ENCODE measurements at regions not wholly inside any gene's neighbourhood (a gene's known extent, or its start where the extent isn't known, plus 50 kb on each side); places are given as distances from the start of the nearest gene placed in this dataset.

- 62 to 69% methylated on average over 6 of the region's 6 CpGs for WGBS, 2 donors
- Histone ChIP-seq H3K36me3 (no peaks in the 10 kb centered on the region), H3K27me3 (no peaks in the 10 kb centered on the region), H3K27ac (no peak overlapping the region), H3K4me1 (no peaks in the 10 kb centered on the region), H3K4me3 (no peak overlapping the region), H3K9me3 (no peaks in the 10 kb centered on the region)
- no peak for TF ChIP-seq CTCF (IDR thresholded peaks at IDR 0.05)
- ATAC-seq (no peak), DNase-seq (no peak), FAIRE-seq (no peak)
- intact Hi-C loops (cut with DNase I): no loop called here
Observed at GRCh38 chr1:100614570-100614969, 76.6 kb downstream of the GPR88 start.

- WGBS, 2 donors: 77 to 85% methylated on average over 4 of the region's 4 CpGs
- H3K4me3 ChIP-seq: no peak overlapping the region
- H3K27me3 ChIP-seq: no peaks in the 10 kb centered on the region
- no peak for FAIRE-seq
- H3K9me3 ChIP-seq: no peaks in the 10 kb centered on the region
- intact Hi-C loops (cut with DNase I): no loop called here
- TF ChIP-seq CTCF (IDR thresholded peaks at IDR 0.05): no peak
- no peak for DNase-seq
- no peak overlapping the region for H3K27ac ChIP-seq
- no peaks in the 10 kb centered on the region for H3K4me1 ChIP-seq
- no peak for ATAC-seq
- H3K36me3 ChIP-seq: no peaks in the 10 kb centered on the region
Observed at GRCh38 chr1:100615686-100616085, 77.7 kb downstream of the GPR88 start.

DNA sequence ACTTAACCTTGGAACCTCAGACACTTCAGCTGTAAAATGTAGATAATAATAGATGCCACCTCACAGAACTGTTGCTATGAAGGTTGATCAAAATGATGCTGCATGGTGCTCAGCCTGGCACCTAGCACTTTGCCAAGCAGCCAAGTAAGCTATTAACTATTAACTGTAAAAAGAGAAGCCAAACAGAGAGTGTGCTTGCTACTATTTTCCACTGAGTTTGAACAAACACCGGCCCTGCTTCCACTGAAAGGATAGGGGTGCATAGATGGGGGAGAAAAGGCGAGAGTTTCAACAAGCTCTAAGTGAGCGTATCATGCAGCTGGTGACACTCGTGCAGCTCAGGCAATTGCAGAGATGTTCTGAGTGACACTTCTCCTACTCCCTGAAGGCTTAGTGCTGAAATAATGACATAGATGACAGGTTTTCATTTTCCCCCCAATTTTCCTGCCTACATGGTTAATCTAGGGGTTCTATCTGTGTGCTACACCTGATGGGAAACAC is 78.2 kb downstream of the GPR88 start:
- FAIRE-seq (no peak), DNase-seq (no peak), ATAC-seq (peak in 3 of 4 donors; percentile 50 to 72 (median 60))
- Histone ChIP-seq H3K4me1 (no peaks in the 10 kb centered on the region), H3K27me3 (no peaks in the 10 kb centered on the region), H3K27ac (no peak overlapping the region), H3K9me3 (no peaks in the 10 kb centered on the region), H3K36me3 (no peaks in the 10 kb centered on the region), H3K4me3 (no peak overlapping the region)
- no peak for TF ChIP-seq CTCF (IDR thresholded peaks at IDR 0.05)
- 32 to 40% methylated on average over 4 of the region's 4 CpGs for WGBS, 2 donors
- intact Hi-C loops (cut with DNase I): no loop called here

DNA sequence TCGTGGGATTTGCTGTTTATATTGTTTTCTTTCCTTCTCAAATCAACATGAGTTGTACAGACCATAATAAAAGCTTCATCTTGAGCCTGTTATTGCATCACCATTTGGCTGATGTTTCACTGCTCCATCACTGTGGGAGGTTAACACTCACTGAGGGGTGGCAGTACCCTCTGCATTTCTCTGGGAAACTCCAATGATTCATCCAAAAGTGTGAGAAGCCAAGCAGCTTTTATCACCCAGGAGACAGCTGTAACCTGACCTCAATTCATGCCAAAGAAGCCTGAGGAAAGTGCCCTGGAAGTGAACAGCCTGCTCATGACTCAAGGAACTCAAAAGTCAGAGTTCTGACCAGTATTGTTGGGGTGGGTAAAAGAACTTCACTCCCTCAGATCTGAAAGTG is 84.1 kb downstream of the GPR88 start:
- FAIRE-seq (no peak), DNase-seq (peak in 2 of 6 donors; percentile 25 to 64), ATAC-seq (peak; percentile 69 to 87 (median 82))
- Histone ChIP-seq H3K27ac (peak overlapping the region in 3 of 4 donors; percentile 28 to 65 (median 53)), H3K36me3 (no peaks in the 10 kb centered on the region), H3K4me1 (peaks cover 0 to 9% (median 7%) of the 10 kb centered on the region in 3 donors), H3K9me3 (no peaks in the 10 kb centered on the region), H3K27me3 (no peaks in the 10 kb centered on the region), H3K4me3 (no peak overlapping the region)
- 7 to 9% methylated on average over 1 of the region's 1 CpG for WGBS, 2 donors
- intact Hi-C loops (cut with DNase I): no loop called here
- TF ChIP-seq CTCF (IDR thresholded peaks at IDR 0.05): no peak

DNA sequence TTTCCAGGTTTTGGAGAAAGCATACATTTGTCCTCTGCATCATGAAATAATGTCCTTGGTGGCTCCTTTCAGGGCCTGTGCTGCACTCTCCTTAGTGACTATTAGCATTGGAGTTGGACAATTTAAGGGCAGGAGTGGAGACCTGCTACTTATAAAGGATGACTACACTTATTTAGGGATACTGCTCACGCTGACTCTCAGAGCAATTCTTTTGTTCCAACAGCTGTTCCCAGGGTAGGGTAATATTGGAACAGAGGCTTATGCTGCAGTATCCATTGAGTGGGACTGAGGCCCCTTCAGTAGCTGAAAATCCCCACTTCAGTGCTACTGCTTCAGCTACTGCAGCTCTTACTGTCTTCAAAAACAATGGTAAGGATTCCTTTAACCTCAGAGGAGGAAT is 84.6 kb downstream of the GPR88 start:
- Histone ChIP-seq H3K27me3 (no peaks in the 10 kb centered on the region), H3K27ac (peak overlapping the region in 3 of 4 donors; percentile 28 to 65 (median 53)), H3K4me3 (no peak overlapping the region), H3K4me1 (peaks cover 0 to 9% (median 7%) of the 10 kb centered on the region in 3 donors), H3K9me3 (no peaks in the 10 kb centered on the region), H3K36me3 (no peaks in the 10 kb centered on the region)
- intact Hi-C loops (cut with DNase I): no loop called here
- no peak for DNase-seq
- no peak for FAIRE-seq
- ATAC-seq: peak; percentile 6 to 21 (median 18)
- no peak for TF ChIP-seq CTCF (IDR thresholded peaks at IDR 0.05)
- 90 to 93% methylated on average over 1 of the region's 1 CpG for WGBS, 2 donors

All from pancreas (tissue), 10 donors.